NOMO-1 treated with dmso at 0.1 percent for 144 hours (cell line): ENCODE measurements at regions not wholly inside any gene's neighbourhood (a gene's known extent, or its start where the extent isn't known, plus 50 kb on each side); places are given as distances from the start of the nearest gene placed in this dataset.

ENCODE experiments used
- DNase-seq: peaks from one replicate; lab custom pipeline; 2025; ENCODE audit not compliant: unreplicated experiment; lab: John Stamatoyannopoulos, UW

- DNase-seq: no peak
These were observed 723.2 kb upstream of the CXADR start for GRCh38 chr21:16789636-16790035.

GRCh38 chr21:16792101-16792500, 720.7 kb upstream of the CXADR start:
- no peak for DNase-seq

DNA sequence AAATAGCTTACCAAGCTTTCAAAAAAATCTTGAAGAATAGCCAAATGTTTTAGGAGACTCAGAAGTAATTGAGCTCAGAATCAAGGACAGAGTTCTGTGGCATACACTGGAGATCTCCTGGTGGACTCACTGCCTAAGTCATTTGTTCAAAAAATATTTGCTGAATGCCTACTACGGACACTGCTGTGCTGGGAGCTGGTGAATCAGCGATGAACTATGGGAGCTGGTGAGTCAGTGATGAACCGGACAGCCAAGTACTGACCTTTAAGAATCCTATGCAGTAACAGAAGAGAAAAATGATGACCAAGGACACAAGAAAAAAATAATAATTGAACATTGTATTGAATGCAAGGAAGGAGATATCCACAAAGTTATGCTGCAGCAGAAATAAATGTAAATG, 717.9 kb upstream of the CXADR start:
- no peak for DNase-seq

DNA sequence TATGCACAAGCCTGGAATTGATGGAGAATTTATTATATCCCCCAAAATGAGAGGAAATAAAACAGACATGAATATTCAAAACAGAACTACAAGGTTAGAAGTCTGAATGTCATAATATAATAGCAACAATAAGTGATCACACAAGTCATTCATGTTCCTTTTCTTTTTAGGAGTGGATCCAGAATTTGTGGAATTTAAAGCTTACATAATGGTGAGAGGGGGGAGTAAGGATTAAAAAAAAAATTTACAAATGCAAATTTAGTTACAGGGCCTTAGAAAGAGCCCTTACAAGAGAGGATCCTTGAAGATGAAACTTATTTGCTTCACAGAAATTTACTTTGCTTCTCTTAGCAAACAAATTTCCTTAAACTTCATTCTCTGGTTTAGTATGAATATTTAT, 716.1 kb upstream of the CXADR start:
- DNase-seq: no peak

DNA sequence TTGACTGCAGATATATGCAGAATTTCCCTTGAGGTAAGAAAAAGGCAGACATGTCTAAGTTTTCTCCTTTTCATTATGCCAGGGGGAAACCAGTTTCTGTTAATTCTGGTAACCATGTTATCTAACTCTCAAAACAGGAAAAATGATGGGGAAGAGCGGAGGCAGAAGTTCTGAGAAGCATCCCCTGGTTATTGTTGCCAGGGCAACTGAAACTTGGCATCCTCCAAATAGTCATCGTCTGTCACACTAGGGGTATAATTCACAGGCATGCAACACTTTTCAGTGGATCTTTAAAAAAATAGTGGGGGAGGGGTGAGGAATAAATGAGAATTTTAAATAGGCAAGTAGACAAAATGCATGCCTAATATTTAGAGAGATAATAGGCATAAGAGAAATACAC, 715.3 kb upstream of the CXADR start:
- no peak for DNase-seq

- DNase-seq: no peak
These were observed 714.9 kb upstream of the CXADR start for GRCh38 chr21:16797966-16798365.

DNA sequence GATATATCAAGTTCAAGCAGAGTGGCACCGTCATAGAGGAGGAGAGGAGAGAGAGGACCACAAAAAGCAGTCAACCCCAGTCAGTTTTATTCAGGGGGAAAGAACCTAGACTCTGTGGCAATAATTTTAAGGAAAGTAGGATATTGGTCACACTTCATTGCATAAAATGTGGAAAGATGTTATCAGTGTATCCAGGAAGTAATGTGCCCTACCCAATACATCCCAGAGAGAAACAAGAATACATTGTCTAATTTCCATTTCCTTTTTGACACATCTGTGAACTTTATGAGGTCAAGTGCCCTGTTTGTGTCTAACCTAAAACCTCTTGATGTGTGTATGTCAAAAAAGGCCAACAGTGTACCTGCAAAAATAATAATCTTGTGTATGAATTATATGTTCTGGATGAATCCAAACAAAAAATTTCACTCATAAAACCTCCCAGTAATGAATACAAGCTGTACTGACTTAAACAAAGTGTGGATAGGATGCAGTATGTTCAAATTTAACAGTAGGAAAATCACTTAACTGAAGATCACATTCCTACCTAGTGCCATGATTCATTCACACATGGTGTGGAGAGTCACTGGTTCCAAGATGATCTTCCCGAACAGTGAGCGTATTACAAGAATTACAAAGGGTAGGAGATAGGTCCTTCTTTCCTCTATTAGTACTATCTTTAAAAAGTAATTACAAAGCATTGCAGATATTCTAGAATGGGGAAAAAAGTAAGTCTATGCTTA, 712.1 kb upstream of the CXADR start:
- no peak for DNase-seq

- no peak for DNase-seq
These were observed 701.8 kb upstream of the CXADR start for GRCh38 chr21:16811011-16811410.

GRCh38 chr21:16811970-16812369, 700.9 kb upstream of the CXADR start:
- no peak for DNase-seq

- no peak for DNase-seq
These were observed 697.6 kb upstream of the CXADR start for GRCh38 chr21:16815243-16815642.

DNA sequence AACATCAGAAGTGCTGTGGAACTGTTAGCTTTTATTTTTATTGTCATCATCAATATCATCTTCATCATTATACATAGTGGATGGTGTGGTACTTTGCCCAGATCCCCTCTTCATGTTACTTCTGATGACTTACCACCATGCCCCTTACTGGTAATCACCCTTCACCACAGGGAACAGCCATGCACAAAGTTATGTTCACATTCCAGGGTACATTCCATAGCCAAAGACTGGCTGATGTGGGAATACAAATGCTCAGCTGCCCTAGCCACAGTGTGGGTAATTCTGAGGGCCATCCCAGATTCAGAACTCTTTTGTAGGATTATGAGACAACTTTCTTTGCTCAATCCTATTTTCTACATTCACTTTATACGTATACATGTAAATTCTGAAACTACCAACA, 691.3 kb upstream of the CXADR start:
- DNase-seq: no peak

DNA sequence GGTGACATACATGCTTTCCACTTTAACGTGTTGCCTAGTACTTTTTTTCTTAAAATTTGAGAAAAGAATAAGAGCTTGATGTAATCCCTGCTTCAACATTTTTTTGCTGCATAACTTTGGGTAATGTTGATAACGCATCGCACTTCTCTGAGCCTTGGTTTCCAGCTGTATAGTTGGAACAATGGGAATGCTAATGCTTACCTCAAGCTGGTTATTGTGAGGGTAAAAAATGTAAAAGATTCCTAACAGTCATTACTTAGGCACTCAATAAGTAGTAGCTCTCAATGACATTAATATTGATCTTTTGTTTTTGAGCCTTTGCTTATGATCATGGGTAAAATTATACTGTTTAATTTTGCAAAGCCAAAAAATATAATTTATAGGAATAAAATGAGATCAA, 683.3 kb upstream of the CXADR start:
- no peak for DNase-seq

DNA sequence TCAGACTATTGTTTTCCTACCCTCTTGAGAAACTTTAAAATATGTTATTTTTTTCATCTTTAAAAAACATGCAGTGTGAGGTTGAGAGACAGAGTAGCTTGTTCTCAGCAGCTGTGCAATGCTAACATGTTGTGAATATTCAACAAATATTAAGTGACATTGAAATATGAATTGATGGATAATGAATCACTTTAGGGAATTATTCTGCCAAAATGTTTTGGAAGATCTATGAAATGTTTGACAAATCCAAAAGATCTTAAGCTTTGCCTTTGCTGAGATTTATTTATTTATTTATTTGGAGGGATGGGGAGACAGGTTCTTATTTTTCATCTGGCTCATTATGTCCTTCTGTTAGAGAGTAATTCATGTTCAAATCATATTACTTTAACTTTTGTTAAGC, 680.1 kb upstream of the CXADR start:
- no peak for DNase-seq

- DNase-seq: no peak
These were observed 678.1 kb upstream of the CXADR start for GRCh38 chr21:16834791-16835190.

DNA sequence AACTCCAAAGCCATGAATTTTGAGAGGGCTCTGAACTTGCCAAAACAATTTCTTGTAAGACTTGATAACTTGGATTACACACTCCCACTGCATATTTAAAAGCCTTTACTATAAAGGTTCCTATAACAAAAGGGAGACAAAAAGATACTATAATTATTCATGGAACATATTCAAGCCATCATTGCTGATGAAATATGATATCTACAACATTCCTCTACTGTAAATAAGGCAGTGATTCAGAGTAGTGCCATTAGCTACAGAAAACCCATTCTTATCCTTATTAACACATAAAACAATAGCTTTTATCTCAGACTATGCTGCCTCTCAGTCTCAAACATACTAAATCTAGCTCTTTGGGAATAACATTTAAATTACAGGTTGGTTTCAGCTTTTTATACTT, 675.5 kb upstream of the CXADR start:
- DNase-seq: no peak

DNA sequence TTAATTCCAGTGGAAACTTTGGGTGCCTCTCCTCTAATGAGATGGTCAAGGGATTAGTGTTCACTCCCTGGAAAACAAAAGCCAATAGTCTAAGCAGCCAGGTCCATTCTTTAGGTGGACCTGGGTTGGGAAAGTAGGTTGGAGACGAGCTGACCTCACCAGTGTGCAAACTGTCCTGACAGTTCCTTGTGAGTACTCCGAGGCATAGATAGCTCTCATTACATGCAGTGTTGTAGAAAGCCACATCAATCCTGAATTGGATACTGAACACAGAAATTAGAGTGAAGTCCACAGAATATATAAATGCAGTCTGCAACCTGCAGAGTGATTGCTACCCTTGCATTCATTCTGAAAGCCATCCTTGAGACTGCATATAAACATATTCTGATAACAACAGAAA, 675.1 kb upstream of the CXADR start:
- DNase-seq: no peak

DNA sequence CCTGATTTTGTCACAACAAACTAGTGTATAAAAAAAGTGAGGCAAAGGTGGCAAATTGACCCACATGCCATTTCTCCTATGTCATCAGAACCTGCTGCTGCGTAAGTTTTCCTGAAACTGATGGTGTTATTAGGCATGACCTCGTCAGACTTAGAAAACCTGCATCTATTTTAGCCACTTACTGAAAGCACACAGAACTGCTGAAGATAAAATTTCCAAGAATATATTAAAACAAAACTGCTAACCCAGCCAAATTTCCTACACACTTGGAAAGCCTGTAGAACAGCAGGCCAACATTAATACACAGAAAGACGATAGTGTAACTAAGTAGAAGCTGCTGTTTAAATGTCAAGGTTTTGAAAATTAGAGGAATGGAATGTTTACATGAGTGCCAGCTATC, 674.5 kb upstream of the CXADR start:
- DNase-seq: no peak

DNA sequence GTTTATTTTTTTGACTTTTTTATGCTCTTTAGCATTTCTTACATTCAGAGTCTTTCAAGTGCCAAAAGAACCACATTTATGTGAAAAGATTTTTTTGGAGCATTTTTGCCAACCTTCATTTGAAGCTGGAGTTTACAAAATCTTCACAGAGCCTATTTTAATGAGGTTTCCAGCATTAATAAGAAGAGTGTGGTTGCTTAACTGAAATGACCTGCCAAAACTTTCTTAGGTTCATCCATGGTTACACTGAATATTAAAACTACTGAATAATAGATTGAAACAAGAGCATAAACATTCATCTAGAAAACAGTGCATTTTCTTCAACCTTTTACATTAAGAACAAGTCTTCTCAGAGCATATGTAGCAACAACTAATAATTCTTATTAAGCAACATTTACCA, 672.3 kb upstream of the CXADR start:
- DNase-seq: no peak

- no peak for DNase-seq
These were observed 670.7 kb upstream of the CXADR start for GRCh38 chr21:16841975-16842695.

DNA sequence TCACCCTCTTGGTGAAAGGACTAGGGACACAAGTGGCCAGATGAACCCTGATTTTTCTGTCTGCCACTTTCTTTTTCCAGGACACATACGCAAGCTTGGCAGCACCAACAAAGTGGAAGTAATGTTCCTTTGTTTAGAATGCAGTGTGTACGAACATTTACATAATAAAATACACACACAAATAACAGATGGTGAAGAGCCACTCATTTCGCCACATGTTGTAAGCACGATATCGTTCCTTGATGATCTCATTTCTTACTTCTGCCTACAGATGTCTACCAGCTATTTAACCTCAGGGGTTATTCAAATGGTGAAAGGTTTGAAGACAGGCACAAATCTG, 670.2 kb upstream of the CXADR start:
- no peak for DNase-seq

- DNase-seq: no peak
These were observed 665.6 kb upstream of the CXADR start for GRCh38 chr21:16847211-16847610.

GRCh38 chr21:16851054-16851453, 661.8 kb upstream of the CXADR start:
- no peak for DNase-seq

GRCh38 chr21:16855164-16855667, 657.6 kb upstream of the CXADR start:
- no peak for DNase-seq
